Nephron (organoid): ENCODE measurements at regions not wholly inside any gene's neighbourhood (a gene's known extent, or its start where the extent isn't known, plus 50 kb on each side); places are given as distances from the start of the nearest gene placed in this dataset.
"Not testable (repeated sequence)": the region's sequence is repeated elsewhere in the genome, so short reads cannot be mapped to it uniquely, and the experiment has no call there.

Experiments used
- H3K27ac Mint-ChIP-seq, 3 experiments: 2 replicates each; pipeline ENCODE4 v1.8.0; 2020; ENCODE audit warnings: mixed read lengths in 3 of 3, mild to moderate bottlenecking in 2 of 3, moderate library complexity in 1 of 3
- H3K27me3 Mint-ChIP-seq: 2 replicates; pipeline ENCODE4 v1.8.0; 2021; ENCODE audit warnings: low read depth, mild to moderate bottlenecking, moderate library complexity, mixed read lengths
- H3K36me3 Mint-ChIP-seq: 2 replicates; pipeline ENCODE4 v1.8.0; 2020; ENCODE audit warnings: low read depth, mixed read lengths
- H3K4me1 Mint-ChIP-seq: 2 replicates; pipeline ENCODE4 v1.8.0; 2020; ENCODE audit warnings: mixed read lengths
- H3K4me3 Mint-ChIP-seq, 3 experiments: 2 replicates each; pipeline ENCODE4 v1.8.0; 2020; ENCODE audit warnings: mild to moderate bottlenecking in 3 of 3, mixed read lengths in 3 of 3, moderate library complexity in 2 of 3
- H3K9me3 Mint-ChIP-seq: 2 replicates; pipeline ENCODE4 v1.8.0; 2020; ENCODE audit warnings: mixed read lengths
- CTCF ChIP-seq, 3 experiments: fragments of 200-600 bp; sonication (generic); IDR thresholded peaks; one replicate each; pipeline ENCODE4 v1.5.0; 2021; ENCODE audit warnings: antibody characterized with exemption in 3 of 3; ENCODE audit not compliant: unreplicated experiment in 3 of 3

- H3K9me3 Mint-ChIP-seq = peaks cover 11% of the 10 kb centered on the region
- no peak overlapping the region for H3K4me3 Mint-ChIP-seq
- H3K4me1 Mint-ChIP-seq = no peaks in the 10 kb centered on the region
- peak overlapping the region; percentile 47 to 66 (median 48) for H3K27ac Mint-ChIP-seq
- TF ChIP-seq CTCF (IDR thresholded peaks at IDR 0.05; ENCODE audit: unreplicated experiment in 3 of 3) = no peak
- H3K36me3 Mint-ChIP-seq = no peaks in the 10 kb centered on the region
- H3K27me3 Mint-ChIP-seq = no peaks in the 10 kb centered on the region
Measured at GRCh38 chr3:30324587-30324986, 281.8 kb upstream of the TGFBR2 start.

- H3K4me1 Mint-ChIP-seq, H3K4me3 Mint-ChIP-seq, H3K27ac Mint-ChIP-seq, H3K9me3 Mint-ChIP-seq, H3K36me3 Mint-ChIP-seq, H3K27me3 Mint-ChIP-seq: not testable (repeated sequence)
Measured at GRCh38 chr3:30327976-30328375, 278.4 kb upstream of the TGFBR2 start.

- not testable (repeated sequence) for H3K36me3 Mint-ChIP-seq, H3K4me1 Mint-ChIP-seq, H3K9me3 Mint-ChIP-seq, H3K4me3 Mint-ChIP-seq, H3K27me3 Mint-ChIP-seq, H3K27ac Mint-ChIP-seq
Measured at GRCh38 chr3:30328935-30329334, 277.5 kb upstream of the TGFBR2 start.

- Mint-ChIP-seq H3K4me1 (no peaks in the 10 kb centered on the region), H3K36me3 (no peaks in the 10 kb centered on the region), H3K4me3 (no peak overlapping the region), H3K27me3 (peaks cover 7% of the 10 kb centered on the region), H3K27ac (peak overlapping the region in 2 of 3 experiments; percentile 35 to 45), H3K9me3 (no peaks in the 10 kb centered on the region)
- no peak for TF ChIP-seq CTCF (IDR thresholded peaks at IDR 0.05; ENCODE audit: unreplicated experiment in 3 of 3)
Measured at GRCh38 chr3:30331519-30331918, 274.9 kb upstream of the TGFBR2 start.

GRCh38 chr3:30332196-30333021 lies 274.0 kb upstream of the TGFBR2 start:
- H3K36me3 Mint-ChIP-seq = no peaks in the 10 kb centered on the region
- H3K27me3 Mint-ChIP-seq = peaks cover 7% of the 10 kb centered on the region
- no peaks in the 10 kb centered on the region for H3K4me1 Mint-ChIP-seq
- peak overlapping the region in 1 of 3 experiments; percentile 48 for H3K27ac Mint-ChIP-seq
- H3K9me3 Mint-ChIP-seq = peaks cover under 1% of the 10 kb centered on the region
- no peak for TF ChIP-seq CTCF (IDR thresholded peaks at IDR 0.05; ENCODE audit: unreplicated experiment in 3 of 3)
- no peak overlapping the region for H3K4me3 Mint-ChIP-seq

GRCh38 chr3:30333143-30333542 lies 273.3 kb upstream of the TGFBR2 start:
- H3K4me1 Mint-ChIP-seq = no peaks in the 10 kb centered on the region
- H3K4me3 Mint-ChIP-seq = no peak overlapping the region
- H3K36me3 Mint-ChIP-seq = no peaks in the 10 kb centered on the region
- peaks cover 7% of the 10 kb centered on the region for H3K27me3 Mint-ChIP-seq
- no peak for TF ChIP-seq CTCF (IDR thresholded peaks at IDR 0.05; ENCODE audit: unreplicated experiment in 3 of 3)
- H3K9me3 Mint-ChIP-seq = peaks cover 5% of the 10 kb centered on the region
- no peak overlapping the region for H3K27ac Mint-ChIP-seq

GRCh38 chr3:30333903-30334302 lies 272.5 kb upstream of the TGFBR2 start:
- Mint-ChIP-seq H3K36me3 (no peaks in the 10 kb centered on the region), H3K27me3 (peaks cover 7% of the 10 kb centered on the region)

More at GRCh38 chr3:30333903-30334302, 272.5 kb upstream of the TGFBR2 start:
- Mint-ChIP-seq H3K4me1 (no peaks in the 10 kb centered on the region), H3K27ac (no peak overlapping the region), H3K9me3 (peaks cover 5% of the 10 kb centered on the region), H3K4me3 (no peak overlapping the region)
- no peak for TF ChIP-seq CTCF (IDR thresholded peaks at IDR 0.05; ENCODE audit: unreplicated experiment in 3 of 3)
